Germinal center (tissue), 1 donor: ENCODE measurements at regions not wholly inside any gene's neighbourhood (a gene's known extent, or its start where the extent isn't known, plus 50 kb on each side); places are given as distances from the start of the nearest gene placed in this dataset.
"Not testable (repeated sequence)": the region's sequence is repeated elsewhere in the genome, so short reads cannot be mapped to it uniquely, and the experiment has no call there.

Source experiments
- DNase-seq: peaks from one replicate; pipeline ENCODE4 v3.0.0; 2012; ENCODE audit warnings: mixed read lengths, low spot score

- DNase-seq = no peak
Observed at GRCh38 chr14:84085493-84085892, 1444.5 kb upstream of the FLRT2 start.

- DNase-seq = no peak
Observed at GRCh38 chr14:84086714-84087113, 1443.2 kb upstream of the FLRT2 start.

- DNase-seq = no peak
Observed at GRCh38 chr14:84087986-84088531, 1441.9 kb upstream of the FLRT2 start.

GRCh38 chr14:84090837-84091236 is 1439.1 kb upstream of the FLRT2 start:
- no peak for DNase-seq

- no peak for DNase-seq
Observed at GRCh38 chr14:84095681-84096080, 1434.3 kb upstream of the FLRT2 start.

- DNase-seq = no peak
Observed at GRCh38 chr14:84098261-84098660, 1431.7 kb upstream of the FLRT2 start.

- DNase-seq = not testable (repeated sequence)
Observed at GRCh38 chr14:84099560-84099959, 1430.4 kb upstream of the FLRT2 start.

- DNase-seq = no peak
Observed at GRCh38 chr14:84107835-84108343, 1422.1 kb upstream of the FLRT2 start.

- DNase-seq = no peak
Observed at GRCh38 chr14:84108746-84109457, 1421.0 kb upstream of the FLRT2 start.

- no peak for DNase-seq
Observed at GRCh38 chr14:84112589-84112988, 1417.4 kb upstream of the FLRT2 start.

- DNase-seq = no peak
Observed at GRCh38 chr14:84125676-84126075, 1404.3 kb upstream of the FLRT2 start.

- DNase-seq = no peak
Observed at GRCh38 chr14:84127495-84127894, 1402.4 kb upstream of the FLRT2 start.

GRCh38 chr14:84128050-84128449 is 1401.9 kb upstream of the FLRT2 start:
- DNase-seq = no peak

GRCh38 chr14:84129007-84129406 is 1400.9 kb upstream of the FLRT2 start:
- no peak for DNase-seq

- DNase-seq = no peak
Observed at GRCh38 chr14:84129941-84130340, 1400.0 kb upstream of the FLRT2 start.

- no peak for DNase-seq
Observed at GRCh38 chr14:84131924-84132323, 1398.0 kb upstream of the FLRT2 start.

- no peak for DNase-seq
Observed at GRCh38 chr14:84144166-84144565, 1385.8 kb upstream of the FLRT2 start.

- DNase-seq = no peak
Observed at GRCh38 chr14:84152452-84152851, 1377.5 kb upstream of the FLRT2 start.

GRCh38 chr14:84162633-84163032 is 1367.3 kb upstream of the FLRT2 start:
- no peak for DNase-seq

GRCh38 chr14:84167026-84167425 is 1362.9 kb upstream of the FLRT2 start:
- DNase-seq = no peak

- DNase-seq = no peak
Observed at GRCh38 chr14:84180336-84180735, 1349.6 kb upstream of the FLRT2 start.

GRCh38 chr14:84181072-84181471 is 1348.9 kb upstream of the FLRT2 start:
- no peak for DNase-seq

GRCh38 chr14:84195514-84195913 is 1334.4 kb upstream of the FLRT2 start:
- DNase-seq = no peak

- DNase-seq = no peak
Observed at GRCh38 chr14:84197704-84198103, 1332.2 kb upstream of the FLRT2 start.
